ENCODE measurements at regions not wholly inside any gene's neighbourhood (a gene's known extent, or its start where the extent isn't known, plus 50 kb on each side); places are given as distances from the start of the nearest gene placed in this dataset.
A peak's percentile ranks its signal among the peaks of the same experiment; 100 is the strongest.

- TF ChIP-seq PRDM2 (tag by site-specific recombination; IDR thresholded peaks at IDR 0.05; ENCODE audit: borderline replicate concordance): 0 out of 2 replicates have a peak, but pooled peaks have one; percentile 25
- TF ChIP-seq ZNF350 (tag by site-specific recombination; IDR thresholded peaks at IDR 0.05): no peak
- TF ChIP-seq ZNF280C (tag by site-specific recombination; IDR thresholded peaks at IDR 0.05): 0 out of 2 replicates have a peak, but pooled peaks have one; percentile 73
- TF ChIP-seq ZFHX2 (tag by site-specific recombination; conservative IDR thresholded peaks at IDR 0.05): peak; percentile 30; the same call in 1 of the 2 replicates
- TF ChIP-seq ZNF623 (tag by site-specific recombination; IDR thresholded peaks at IDR 0.05): no peak
- TF ChIP-seq ZNF561 (tag by site-specific recombination; IDR thresholded peaks at IDR 0.05; ENCODE audit: borderline replicate concordance): no peak
- TF ChIP-seq ZFP69B (tag by site-specific recombination; IDR thresholded peaks at IDR 0.05): 0 out of 2 replicates have a peak, but pooled peaks have one; percentile 17
- peak; percentile 58; the same call in 1 of the 2 replicates for TF ChIP-seq YY2 (tag by site-specific recombination; IDR thresholded peaks at IDR 0.05)
- no peak for TF ChIP-seq FEZF1 (tag by site-specific recombination; IDR thresholded peaks at IDR 0.05)
Measured at GRCh38 chr6:11318835-11319813, 86.7 kb upstream of the NEDD9 start (continued).

GRCh38 chr6:11317885-11318771 is 85.7 kb upstream of the NEDD9 start:
- POLR2A ChIA-PET: interaction anchor here (2.4 kb wide), 1 partner anchor 86 kb away, joined by 9 read pairs; the partner anchor contains the start of gene NEDD9
- Histone ChIP-seq H3K9me3 (ENCODE audit: control insufficient read depth, insufficient read depth, low read depth, low read length) (no peaks in the 10 kb centered on the region), H3K4me3 (ENCODE audit: low read depth, low read length) (no peak overlapping the region), H3K4me1 (ENCODE audit: control insufficient read depth, insufficient read depth, low read length) (peaks cover 11% of the 10 kb centered on the region), H3K36me3 (ENCODE audit: control insufficient read depth in 2 of 2, insufficient read depth in 1 of 2, low read length in 2 of 2) (no peaks in the 10 kb centered on the region; a peak in 1 of 3 replicates), H3K27ac (ENCODE audit: extremely low read depth, low read depth, low read length) (peak overlapping the region; percentile 34; the same call in 1 of the 2 replicates)
- CTCF ChIA-PET: interaction anchor here (0.7 to 1.0 kb wide), 4 partner anchors 47 to 178 kb away, joined by 3 to 8 read pairs (median 4); no protein-coding TSS in a partner anchor
- TF ChIP-seq ATF2 (tag by site-specific recombination; IDR thresholded peaks at IDR 0.05; ENCODE audit: low read depth) (0 out of 2 replicates have a peak, but pooled peaks have one; percentile 45), ZNF184 (tag by site-specific recombination; IDR thresholded peaks at IDR 0.05) (peak; percentile 60; the same call in 1 of the 2 replicates), TRIM28 (IDR thresholded peaks at IDR 0.05; ENCODE audit: borderline replicate concordance, low read length) (peak; percentile 27; the same call in 1 of the 2 replicates), ZNF10 (tag by site-specific recombination; IDR thresholded peaks at IDR 0.05) (peak; percentile 98), ZNF155 (tag by site-specific recombination; IDR thresholded peaks at IDR 0.05) (no peak), BCL11A (tag by site-specific recombination; IDR thresholded peaks at IDR 0.05; ENCODE audit: low read depth) (peak; percentile 44; the same call in 1 of the 2 replicates), ZNF639 (tag by site-specific recombination; IDR thresholded peaks at IDR 0.05) (0 out of 2 replicates have a peak, but pooled peaks have one; percentile 32), ZBTB48 (tag by site-specific recombination; IDR thresholded peaks at IDR 0.05) (no peak), ZNF558 (tag by site-specific recombination; IDR thresholded peaks at IDR 0.05) (peak; percentile 69; the same call in 1 of the 2 replicates), MZF1 (tag by site-specific recombination; IDR thresholded peaks at IDR 0.05; ENCODE audit: borderline replicate concordance) (no peak)
